Stomach (tissue), 4 donors: ENCODE measurements at regions not wholly inside any gene's neighbourhood (a gene's known extent, or its start where the extent isn't known, plus 50 kb on each side); places are given as distances from the start of the nearest gene placed in this dataset.

Source experiments
- POLR2A ChIP-seq, 4 donors: fragments of 450-650 bp; IDR thresholded peaks; one replicate each; pipeline ENCODE4 v1.6.1; 2016; ENCODE audit warnings: antibody characterized with exemption in 4 of 4, control low read depth in 2 of 4, mild to moderate bottlenecking in 1 of 4, moderate library complexity in 1 of 4
- POLR2AphosphoS5 ChIP-seq, 3 donors: sonication (generic); formaldehyde crosslinking; IDR thresholded peaks; one replicate each; pipeline ENCODE4 v1.6.1; 2016; ENCODE audit warnings: antibody characterized with exemption in 3 of 3
- TF ChIP-seq, protein P1 (sequence below), 7 experiments: fragments of 450-650 bp in 4 of 7; fragments of 200-600 bp in 3 of 7; sonication (generic) in 3 of 7; IDR thresholded peaks; one replicate each; pipeline ENCODE4 v1.5.1; 2016 to 2019; ENCODE audit warnings: antibody characterized with exemption in 7 of 7, control low read depth in 2 of 7, mild to moderate bottlenecking in 1 of 7

DNA sequence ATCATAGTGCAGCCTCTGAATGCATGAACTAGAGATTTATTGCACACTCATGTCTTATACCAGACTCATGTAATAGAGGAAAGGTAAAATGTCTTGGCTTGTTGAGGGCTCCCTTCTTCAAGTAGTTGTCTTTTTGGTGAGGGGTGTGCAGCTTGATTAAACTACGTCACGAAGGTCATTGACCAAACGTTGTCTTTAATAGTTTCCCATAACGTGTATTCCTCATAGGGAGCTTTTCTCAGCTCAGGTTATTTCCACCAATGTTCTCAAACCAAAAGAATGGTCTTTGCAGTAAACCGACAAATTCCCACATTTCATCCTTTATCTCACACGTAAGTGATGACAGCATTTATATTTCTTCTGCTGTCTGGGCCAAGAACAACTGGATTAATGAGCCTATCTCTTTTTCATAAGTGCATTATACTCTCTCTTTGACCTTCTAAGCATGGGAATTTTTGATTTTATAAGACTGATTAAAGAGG lies 547.7 kb upstream of the ZEB2 start:
- no peak for TF ChIP-seq POLR2AphosphoS5 (IDR thresholded peaks at IDR 0.05)
- TF ChIP-seq, protein P1, sequence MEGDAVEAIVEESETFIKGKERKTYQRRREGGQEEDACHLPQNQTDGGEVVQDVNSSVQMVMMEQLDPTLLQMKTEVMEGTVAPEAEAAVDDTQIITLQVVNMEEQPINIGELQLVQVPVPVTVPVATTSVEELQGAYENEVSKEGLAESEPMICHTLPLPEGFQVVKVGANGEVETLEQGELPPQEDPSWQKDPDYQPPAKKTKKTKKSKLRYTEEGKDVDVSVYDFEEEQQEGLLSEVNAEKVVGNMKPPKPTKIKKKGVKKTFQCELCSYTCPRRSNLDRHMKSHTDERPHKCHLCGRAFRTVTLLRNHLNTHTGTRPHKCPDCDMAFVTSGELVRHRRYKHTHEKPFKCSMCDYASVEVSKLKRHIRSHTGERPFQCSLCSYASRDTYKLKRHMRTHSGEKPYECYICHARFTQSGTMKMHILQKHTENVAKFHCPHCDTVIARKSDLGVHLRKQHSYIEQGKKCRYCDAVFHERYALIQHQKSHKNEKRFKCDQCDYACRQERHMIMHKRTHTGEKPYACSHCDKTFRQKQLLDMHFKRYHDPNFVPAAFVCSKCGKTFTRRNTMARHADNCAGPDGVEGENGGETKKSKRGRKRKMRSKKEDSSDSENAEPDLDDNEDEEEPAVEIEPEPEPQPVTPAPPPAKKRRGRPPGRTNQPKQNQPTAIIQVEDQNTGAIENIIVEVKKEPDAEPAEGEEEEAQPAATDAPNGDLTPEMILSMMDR (IDR thresholded peaks at IDR 0.05) = no peak
- TF ChIP-seq POLR2A (IDR thresholded peaks at IDR 0.05) = no peak
